ENCODE measurements at regions not wholly inside any gene's neighbourhood (a gene's known extent, or its start where the extent isn't known, plus 50 kb on each side); places are given as distances from the start of the nearest gene placed in this dataset.

DNA sequence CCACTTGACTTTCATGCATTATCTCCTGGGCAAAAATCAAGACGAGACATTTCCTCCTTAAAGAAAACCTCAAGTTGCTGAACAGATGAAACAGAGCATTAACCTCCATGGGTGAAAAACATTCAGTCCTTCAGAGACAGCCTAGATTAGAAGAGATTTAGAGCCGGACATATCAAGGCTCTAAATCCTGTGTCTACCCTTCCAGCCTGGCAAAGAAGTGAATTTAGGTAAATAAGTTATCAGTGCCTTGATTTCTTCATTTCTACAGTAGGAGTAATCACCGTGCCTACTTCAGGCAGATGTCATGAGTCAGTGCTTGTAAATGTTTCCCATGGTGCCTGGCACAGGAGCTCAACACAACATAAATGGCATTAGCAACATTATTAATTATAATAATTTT is 159.3 kb upstream of the PRICKLE2 start:
- Histone ChIP-seq H3K9me3 (ENCODE audit: control insufficient read depth in 2 of 2, insufficient read depth in 1 of 2, low read depth in 1 of 2, low read length in 1 of 2) (no peaks in the 10 kb centered on the region), H3K4me1 (ENCODE audit: control insufficient read depth in 2 of 2, insufficient read depth in 2 of 2, low read length in 1 of 2) (no peaks in the 10 kb centered on the region), H3K27ac (ENCODE audit: low read depth in 2 of 2, low read length in 1 of 2) (no peak overlapping the region), H3K36me3 (ENCODE audit: control insufficient read depth in 2 of 2, insufficient read depth in 2 of 2, low read length in 1 of 2) (no peaks in the 10 kb centered on the region), H3K4me3 (ENCODE audit: low read depth in 1 of 2, low read length in 2 of 2) (no peak overlapping the region), H3K27me3 (ENCODE audit: control insufficient read depth in 1 of 2, insufficient read depth in 2 of 2, low read length in 2 of 2) (no peaks in the 10 kb centered on the region)
- 70 to 71% methylated on average over 3 of the region's 3 CpGs for WGBS, 2 donors

DNA sequence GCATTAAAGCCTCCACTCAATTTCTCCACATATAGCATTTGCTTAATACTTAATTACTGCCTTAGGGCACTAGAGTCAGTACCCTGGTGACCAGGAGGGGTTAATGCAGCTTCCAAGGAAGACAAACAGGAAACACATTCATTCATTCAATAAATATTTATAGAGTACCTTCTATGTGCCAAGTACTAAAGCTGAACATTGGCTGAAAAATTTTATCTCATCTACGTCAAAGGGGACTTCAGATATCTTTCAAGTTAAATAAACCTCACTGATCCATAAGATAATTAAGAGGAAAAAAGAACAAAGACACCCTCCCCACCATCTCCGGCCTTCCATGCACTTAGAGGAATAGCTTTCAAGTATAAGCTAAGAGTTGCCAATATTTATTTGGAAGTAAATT is 156.9 kb upstream of the PRICKLE2 start:
- Histone ChIP-seq H3K27ac (ENCODE audit: low read depth in 2 of 2, low read length in 1 of 2) (no peak overlapping the region), H3K27me3 (ENCODE audit: control insufficient read depth in 1 of 2, insufficient read depth in 2 of 2, low read length in 2 of 2) (no peaks in the 10 kb centered on the region), H3K9me3 (ENCODE audit: control insufficient read depth in 2 of 2, insufficient read depth in 1 of 2, low read depth in 1 of 2, low read length in 1 of 2) (no peaks in the 10 kb centered on the region), H3K4me3 (ENCODE audit: low read depth in 1 of 2, low read length in 2 of 2) (no peak overlapping the region), H3K36me3 (ENCODE audit: control insufficient read depth in 2 of 2, insufficient read depth in 2 of 2, low read length in 1 of 2) (no peaks in the 10 kb centered on the region), H3K4me1 (ENCODE audit: control insufficient read depth in 2 of 2, insufficient read depth in 2 of 2, low read length in 1 of 2) (no peaks in the 10 kb centered on the region)
- 58 to 70% methylated on average over 2 of the region's 2 CpGs for WGBS, 2 donors

DNA sequence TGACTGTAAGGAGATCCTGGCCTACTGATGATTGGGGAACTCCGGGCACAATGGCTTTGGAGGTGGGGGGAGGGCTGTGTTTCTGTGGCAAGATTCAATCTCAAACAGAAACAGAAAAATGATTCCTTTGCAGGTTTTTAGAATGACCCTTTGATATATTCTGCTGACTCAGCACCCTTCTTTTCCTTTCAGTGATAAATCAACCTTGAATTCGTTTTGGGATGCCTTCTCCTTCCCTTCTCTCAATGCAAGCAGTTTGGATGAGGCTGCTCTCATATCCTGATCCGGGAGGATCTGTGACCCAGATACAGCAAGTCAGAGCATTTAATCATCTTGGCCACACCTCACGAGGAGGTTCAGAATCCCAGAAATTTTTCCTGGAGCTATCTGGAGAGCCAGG is 156.1 kb upstream of the PRICKLE2 start:
- no peaks in the 10 kb centered on the region for H3K27me3 ChIP-seq (ENCODE audit: control insufficient read depth in 1 of 2, insufficient read depth in 2 of 2, low read length in 2 of 2)
- no peak overlapping the region for H3K4me3 ChIP-seq (ENCODE audit: low read depth in 1 of 2, low read length in 2 of 2)
- 65 to 70% methylated on average over 4 of the region's 4 CpGs for WGBS, 2 donors
- H3K36me3 ChIP-seq (ENCODE audit: control insufficient read depth in 2 of 2, insufficient read depth in 2 of 2, low read length in 1 of 2) = no peaks in the 10 kb centered on the region
- H3K9me3 ChIP-seq (ENCODE audit: control insufficient read depth in 2 of 2, insufficient read depth in 1 of 2, low read depth in 1 of 2, low read length in 1 of 2) = no peaks in the 10 kb centered on the region
- no peak overlapping the region for H3K27ac ChIP-seq (ENCODE audit: low read depth in 2 of 2, low read length in 1 of 2)
- H3K4me1 ChIP-seq (ENCODE audit: control insufficient read depth in 2 of 2, insufficient read depth in 2 of 2, low read length in 1 of 2) = no peaks in the 10 kb centered on the region

DNA sequence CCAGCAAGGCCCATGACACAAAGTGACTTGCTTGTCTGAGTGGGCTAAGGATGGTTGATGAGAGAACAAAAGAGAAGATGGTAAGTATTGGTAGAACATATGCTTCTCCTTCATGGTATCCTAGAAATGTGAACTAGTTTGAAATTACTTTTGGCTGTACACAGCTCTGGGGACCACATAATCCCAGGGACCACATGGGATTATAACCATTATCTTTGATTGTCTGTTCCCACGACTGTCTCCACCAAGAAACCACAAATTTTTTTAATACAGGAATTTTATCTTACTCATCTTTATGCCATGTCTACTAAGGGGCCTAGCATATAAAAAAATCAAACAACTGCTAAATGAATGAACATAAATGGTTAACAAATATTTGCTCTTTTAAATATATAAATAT is 155.3 kb upstream of the PRICKLE2 start:
- no peaks in the 10 kb centered on the region for H3K4me1 ChIP-seq (ENCODE audit: control insufficient read depth in 2 of 2, insufficient read depth in 2 of 2, low read length in 1 of 2)
- no peaks in the 10 kb centered on the region for H3K27me3 ChIP-seq (ENCODE audit: control insufficient read depth in 1 of 2, insufficient read depth in 2 of 2, low read length in 2 of 2)
- no peak overlapping the region for H3K4me3 ChIP-seq (ENCODE audit: low read depth in 1 of 2, low read length in 2 of 2)
- no peaks in the 10 kb centered on the region for H3K9me3 ChIP-seq (ENCODE audit: control insufficient read depth in 2 of 2, insufficient read depth in 1 of 2, low read depth in 1 of 2, low read length in 1 of 2)
- no peaks in the 10 kb centered on the region for H3K36me3 ChIP-seq (ENCODE audit: control insufficient read depth in 2 of 2, insufficient read depth in 2 of 2, low read length in 1 of 2)
- 55 to 62% methylated on average over 1 of the region's 1 CpG for WGBS, 2 donors
- H3K27ac ChIP-seq (ENCODE audit: low read depth in 2 of 2, low read length in 1 of 2) = no peak overlapping the region

DNA sequence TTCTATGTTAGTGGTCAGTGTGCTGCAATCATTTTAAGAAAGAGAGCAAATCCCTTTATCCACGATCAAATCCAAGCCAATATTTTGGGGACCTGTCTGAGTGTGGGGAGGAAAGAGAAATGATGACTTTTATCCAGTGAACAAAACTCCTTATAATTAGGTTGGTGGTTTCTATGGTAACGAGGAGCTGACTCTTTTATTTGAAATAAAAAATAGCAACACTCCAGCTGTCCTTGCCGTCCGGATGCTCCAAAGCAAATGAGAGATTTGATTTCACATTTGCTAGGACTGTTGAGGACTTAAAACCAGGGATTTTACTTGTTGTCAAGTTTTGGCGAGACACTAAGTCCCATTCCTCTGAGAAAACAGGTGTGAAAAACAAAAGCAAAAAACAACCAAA is 154.0 kb upstream of the PRICKLE2 start:
- Histone ChIP-seq H3K4me3 (ENCODE audit: low read depth in 1 of 2, low read length in 2 of 2) (no peak overlapping the region), H3K27me3 (ENCODE audit: control insufficient read depth in 1 of 2, insufficient read depth in 2 of 2, low read length in 2 of 2) (no peaks in the 10 kb centered on the region), H3K27ac (ENCODE audit: low read depth in 2 of 2, low read length in 1 of 2) (no peak overlapping the region), H3K4me1 (ENCODE audit: control insufficient read depth in 2 of 2, insufficient read depth in 2 of 2, low read length in 1 of 2) (no peaks in the 10 kb centered on the region), H3K36me3 (ENCODE audit: control insufficient read depth in 2 of 2, insufficient read depth in 2 of 2, low read length in 1 of 2) (no peaks in the 10 kb centered on the region), H3K9me3 (ENCODE audit: control insufficient read depth in 2 of 2, insufficient read depth in 1 of 2, low read depth in 1 of 2, low read length in 1 of 2) (no peaks in the 10 kb centered on the region)
- WGBS, 2 donors = 64 to 75% methylated on average over 5 of the region's 5 CpGs

DNA sequence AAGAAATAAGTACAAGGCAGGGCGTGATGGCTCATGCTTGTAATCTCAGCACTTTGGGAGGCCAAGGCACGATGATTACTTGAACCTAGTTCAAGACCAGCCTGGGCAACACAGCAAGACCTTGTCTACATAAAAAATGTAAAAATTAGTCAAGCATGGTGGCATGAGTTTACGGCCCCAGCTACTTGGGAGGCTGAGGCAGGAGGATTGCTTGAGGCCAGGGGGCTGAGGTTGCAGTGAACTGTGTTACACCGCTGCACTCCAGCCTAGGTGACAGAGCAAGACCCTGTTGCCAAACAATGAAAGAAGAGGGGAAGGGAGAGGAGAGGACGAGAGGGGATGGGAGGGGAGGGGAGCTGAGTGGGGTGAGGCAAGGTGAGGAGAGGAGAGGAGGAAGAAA is 152.7 kb upstream of the PRICKLE2 start:
- Histone ChIP-seq H3K36me3 (ENCODE audit: control insufficient read depth in 2 of 2, insufficient read depth in 2 of 2, low read length in 1 of 2) (no peaks in the 10 kb centered on the region), H3K27ac (ENCODE audit: low read depth in 2 of 2, low read length in 1 of 2) (no peak overlapping the region), H3K27me3 (ENCODE audit: control insufficient read depth in 1 of 2, insufficient read depth in 2 of 2, low read length in 2 of 2) (no peaks in the 10 kb centered on the region), H3K9me3 (ENCODE audit: control insufficient read depth in 2 of 2, insufficient read depth in 1 of 2, low read depth in 1 of 2, low read length in 1 of 2) (no peaks in the 10 kb centered on the region), H3K4me1 (ENCODE audit: control insufficient read depth in 2 of 2, insufficient read depth in 2 of 2, low read length in 1 of 2) (no peaks in the 10 kb centered on the region), H3K4me3 (ENCODE audit: low read depth in 1 of 2, low read length in 2 of 2) (no peak overlapping the region)
- 90 to 91% methylated on average over 5 of the region's 5 CpGs for WGBS, 2 donors

DNA sequence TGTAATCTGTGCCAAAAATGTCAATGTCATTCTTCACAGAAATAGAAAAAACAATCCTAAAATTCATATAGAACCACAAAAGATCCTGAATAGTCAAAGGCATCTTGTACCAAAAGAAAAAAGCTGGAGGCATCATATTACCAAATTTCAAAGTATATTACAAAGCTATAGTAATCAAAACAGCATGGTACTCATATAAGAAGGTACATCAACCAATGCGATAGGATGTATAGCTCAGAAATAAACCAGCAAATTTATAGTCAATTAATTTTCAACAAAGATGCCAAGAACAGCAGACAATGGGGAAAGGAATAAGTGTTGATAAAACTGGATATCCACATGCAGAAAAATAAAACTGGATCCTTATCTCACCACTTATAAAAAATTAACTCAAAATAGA is 150.5 kb upstream of the PRICKLE2 start:
- H3K36me3 ChIP-seq (ENCODE audit: control insufficient read depth in 2 of 2, insufficient read depth in 2 of 2, low read length in 1 of 2) = no peaks in the 10 kb centered on the region
- no peaks in the 10 kb centered on the region for H3K27me3 ChIP-seq (ENCODE audit: control insufficient read depth in 1 of 2, insufficient read depth in 2 of 2, low read length in 2 of 2)
- no peaks in the 10 kb centered on the region for H3K9me3 ChIP-seq (ENCODE audit: control insufficient read depth in 2 of 2, insufficient read depth in 1 of 2, low read depth in 1 of 2, low read length in 1 of 2)
- 98 to 99% methylated on average over 1 of the region's 1 CpG for WGBS, 2 donors
- no peak overlapping the region for H3K27ac ChIP-seq (ENCODE audit: low read depth in 2 of 2, low read length in 1 of 2)
- no peaks in the 10 kb centered on the region for H3K4me1 ChIP-seq (ENCODE audit: control insufficient read depth in 2 of 2, insufficient read depth in 2 of 2, low read length in 1 of 2)
- no peak overlapping the region for H3K4me3 ChIP-seq (ENCODE audit: low read depth in 1 of 2, low read length in 2 of 2)

DNA sequence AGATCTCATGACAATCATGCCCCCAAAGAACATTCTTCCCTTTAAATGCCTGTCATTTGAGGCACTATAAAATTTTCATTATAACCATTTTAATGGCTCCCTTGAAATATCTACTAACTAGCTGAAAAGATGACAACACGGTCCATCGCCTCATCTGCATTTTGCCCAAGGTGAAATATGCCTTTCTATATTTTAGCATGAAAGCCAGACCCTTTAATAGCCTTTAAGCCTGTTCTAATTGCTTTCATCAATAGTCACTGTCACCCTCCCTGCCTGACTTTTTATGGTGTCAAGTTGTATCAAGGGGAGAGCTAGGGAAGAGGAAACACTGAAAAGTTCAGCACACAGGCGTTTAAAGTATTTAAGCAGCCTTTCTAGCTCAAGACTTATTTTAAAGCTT is 144.1 kb upstream of the PRICKLE2 start:
- Histone ChIP-seq H3K27me3 (ENCODE audit: control insufficient read depth in 1 of 2, insufficient read depth in 2 of 2, low read length in 2 of 2) (no peaks in the 10 kb centered on the region), H3K27ac (ENCODE audit: low read depth in 2 of 2, low read length in 1 of 2) (no peak overlapping the region), H3K4me3 (ENCODE audit: low read depth in 1 of 2, low read length in 2 of 2) (no peak overlapping the region), H3K4me1 (ENCODE audit: control insufficient read depth in 2 of 2, insufficient read depth in 2 of 2, low read length in 1 of 2) (no peaks in the 10 kb centered on the region), H3K36me3 (ENCODE audit: control insufficient read depth in 2 of 2, insufficient read depth in 2 of 2, low read length in 1 of 2) (no peaks in the 10 kb centered on the region), H3K9me3 (ENCODE audit: control insufficient read depth in 2 of 2, insufficient read depth in 1 of 2, low read depth in 1 of 2, low read length in 1 of 2) (no peaks in the 10 kb centered on the region)
- 94 to 97% methylated on average over 3 of the region's 3 CpGs for WGBS, 2 donors

DNA sequence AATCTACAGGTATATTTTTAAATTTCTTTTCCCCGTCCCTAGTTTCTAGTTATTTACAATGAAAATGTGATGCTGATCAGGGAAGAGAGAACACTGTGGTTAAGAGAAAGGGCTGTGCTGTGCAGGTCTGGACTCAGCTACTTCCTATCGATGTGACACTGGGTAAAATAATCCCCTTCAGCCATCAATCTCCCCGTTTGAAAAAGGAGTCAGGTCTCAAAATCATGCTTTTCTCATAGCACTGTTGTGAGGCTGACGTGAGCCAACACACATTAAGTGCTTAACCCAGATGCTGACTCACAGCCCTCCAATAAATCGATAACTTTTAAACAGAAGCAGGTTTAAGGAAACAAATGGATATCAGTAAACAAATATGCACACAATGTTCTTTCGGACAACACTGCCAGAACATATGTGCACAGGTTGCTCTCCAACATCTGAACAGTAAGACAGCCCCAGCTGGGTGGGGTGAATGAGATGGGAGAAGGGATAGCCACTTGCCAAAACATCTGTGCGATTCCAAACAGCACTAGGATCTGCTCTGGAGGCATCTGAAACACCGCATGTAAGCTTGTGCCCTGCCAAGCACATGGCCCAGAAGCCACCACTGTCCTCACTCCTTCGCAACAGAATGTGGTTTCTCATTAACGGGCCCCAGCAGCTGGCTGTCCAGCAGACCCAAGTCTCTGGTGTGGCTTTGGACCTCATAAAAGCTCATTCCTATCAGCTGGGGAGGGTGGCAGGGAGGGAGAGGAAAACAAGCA is 143.2 kb upstream of the PRICKLE2 start:
- Histone ChIP-seq H3K4me1 (ENCODE audit: control insufficient read depth in 2 of 2, insufficient read depth in 2 of 2, low read length in 1 of 2) (no peaks in the 10 kb centered on the region), H3K9me3 (ENCODE audit: control insufficient read depth in 2 of 2, insufficient read depth in 1 of 2, low read depth in 1 of 2, low read length in 1 of 2) (no peaks in the 10 kb centered on the region), H3K27ac (ENCODE audit: low read depth in 2 of 2, low read length in 1 of 2) (no peak overlapping the region), H3K27me3 (ENCODE audit: control insufficient read depth in 1 of 2, insufficient read depth in 2 of 2, low read length in 2 of 2) (no peaks in the 10 kb centered on the region), H3K4me3 (ENCODE audit: low read depth in 1 of 2, low read length in 2 of 2) (no peak overlapping the region), H3K36me3 (ENCODE audit: control insufficient read depth in 2 of 2, insufficient read depth in 2 of 2, low read length in 1 of 2) (no peaks in the 10 kb centered on the region)
- WGBS, 2 donors = 58% methylated on average over 10 of the region's 10 CpGs

DNA sequence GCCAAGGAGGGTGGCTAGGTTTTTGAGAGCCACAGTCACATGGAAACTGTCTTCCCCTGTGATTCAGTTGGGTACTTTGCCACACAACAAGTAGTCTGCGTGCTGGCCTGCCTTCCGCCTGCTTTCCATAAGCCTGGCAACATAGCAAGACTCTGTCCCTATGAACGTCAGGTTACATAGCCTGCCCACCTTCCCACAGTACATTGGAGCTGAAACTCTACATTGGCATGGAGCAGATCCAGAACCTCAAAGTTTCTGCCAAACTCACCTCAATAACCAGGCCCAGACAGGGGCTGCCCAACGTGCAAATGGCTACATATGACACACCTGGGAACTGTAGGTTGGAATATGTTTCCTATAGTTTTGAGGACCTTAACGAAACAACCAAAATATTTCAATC is 140.6 kb upstream of the PRICKLE2 start:
- WGBS, 2 donors = 88 to 92% methylated on average over 5 of the region's 5 CpGs
- no peaks in the 10 kb centered on the region for H3K27me3 ChIP-seq (ENCODE audit: control insufficient read depth in 1 of 2, insufficient read depth in 2 of 2, low read length in 2 of 2)
- no peaks in the 10 kb centered on the region for H3K4me1 ChIP-seq (ENCODE audit: control insufficient read depth in 2 of 2, insufficient read depth in 2 of 2, low read length in 1 of 2)
- H3K36me3 ChIP-seq (ENCODE audit: control insufficient read depth in 2 of 2, insufficient read depth in 2 of 2, low read length in 1 of 2) = no peaks in the 10 kb centered on the region
- no peak overlapping the region for H3K27ac ChIP-seq (ENCODE audit: low read depth in 2 of 2, low read length in 1 of 2)
- H3K9me3 ChIP-seq (ENCODE audit: control insufficient read depth in 2 of 2, insufficient read depth in 1 of 2, low read depth in 1 of 2, low read length in 1 of 2) = no peaks in the 10 kb centered on the region
- H3K4me3 ChIP-seq (ENCODE audit: low read depth in 1 of 2, low read length in 2 of 2) = no peak overlapping the region

Data from esophagus (tissue), 2 donors.